ENCODE measurements at regions not wholly inside any gene's neighbourhood (a gene's known extent, or its start where the extent isn't known, plus 50 kb on each side); places are given as distances from the start of the nearest gene placed in this dataset.

- Histone ChIP-seq H3K36me3 (ENCODE audit: control insufficient read depth in 1 of 2, insufficient read depth in 2 of 2, low read length in 2 of 2) (no peaks in the 10 kb centered on the region), H2AFZ (ENCODE audit: low read depth, low read length, poor library complexity, severe bottlenecking) (no peak overlapping the region), H3K9ac (ENCODE audit: low read length) (no peak overlapping the region), H4K20me1 (ENCODE audit: insufficient read depth) (no peaks in the 10 kb centered on the region), H3K4me1 (ENCODE audit: control insufficient read depth in 1 of 2, insufficient read depth in 2 of 2, low read length in 2 of 2) (peaks cover under 1 to 7% of the 10 kb centered on the region in 2 experiments; a peak in 1 of 4 replicates), H3K4me3 (replicated peaks in 1 of 2; ENCODE audit: low read depth in 1 of 2, low read length in 2 of 2) (no peak overlapping the region), H3K79me2 (ENCODE audit: insufficient read depth, low read length) (no peaks in the 10 kb centered on the region), H3K9me2 (ENCODE audit: insufficient read depth) (no peaks in the 10 kb centered on the region), H3K27me3 (ENCODE audit: insufficient read depth, low read length) (no peaks in the 10 kb centered on the region), H3K4me2 (ENCODE audit: low read length) (no peak overlapping the region), H3K27ac (ENCODE audit: low read depth, low read length) (no peak overlapping the region), H3K9me3 (ENCODE audit: control insufficient read depth in 1 of 2, insufficient read depth in 1 of 2, low read depth in 1 of 2, low read length in 2 of 2) (no peaks in the 10 kb centered on the region)
- no peak for TF ChIP-seq SIN3A (IDR thresholded peaks at IDR 0.05; ENCODE audit: low read depth)
- no peak for TF ChIP-seq YY1 (IDR thresholded peaks at IDR 0.05; ENCODE audit: extremely low read depth, insufficient replicate concordance, low read depth, low read length)
- no peak for TF ChIP-seq TCF7L2 (IDR thresholded peaks at IDR 0.05; ENCODE audit: borderline replicate concordance, extremely low read depth, insufficient read depth, insufficient read length)
- no peak for TF ChIP-seq SRF (IDR thresholded peaks at IDR 0.05; ENCODE audit: low read depth)
- TF ChIP-seq CEBPB (IDR thresholded peaks at IDR 0.05; ENCODE audit: low read depth), result no peak
- no peak for TF ChIP-seq JUND (IDR thresholded peaks at IDR 0.05)
- TF ChIP-seq POLR2AphosphoS5 (IDR thresholded peaks at IDR 0.05; ENCODE audit: low read depth, low read length), result no peak
- TF ChIP-seq ATF3 (IDR thresholded peaks at IDR 0.05), result no peak
- no peak for TF ChIP-seq ELF1 (IDR thresholded peaks at IDR 0.05; ENCODE audit: borderline replicate concordance, low read depth)
- TF ChIP-seq MAX (IDR thresholded peaks at IDR 0.05), result no peak
- TF ChIP-seq RAD21 (IDR thresholded peaks at IDR 0.05; ENCODE audit: low read depth), result no peak
- TF ChIP-seq POLR2A (IDR thresholded peaks at IDR 0.05; ENCODE audit: borderline replicate concordance, extremely low read depth, insufficient read depth, insufficient read length), result no peak
- TF ChIP-seq ZNF274 (IDR thresholded peaks at IDR 0.05; ENCODE audit: low read depth, low read length), result no peak
- TF ChIP-seq FOSL1 (IDR thresholded peaks at IDR 0.05; ENCODE audit: low read depth), result no peak
- no peak for TF ChIP-seq ZFX (IDR thresholded peaks at IDR 0.05)
- DNase-seq (ENCODE audit: low read depth, low spot score), result no peak
- ChIA-PET RAD21 (ENCODE audit: low non-redundant PET in 1 of 2, low total read pairs in 2 of 2, uncharacterized antibody in 2 of 2, unreplicated experiment in 2 of 2) (no interaction called here), POLR2A (no interaction called here), CTCF (interaction anchor here (0.6 kb wide), 1 partner anchor 259 kb away, joined by 3 read pairs; no protein-coding TSS in a partner anchor)
- intact Hi-C loops (cut with micrococcal nuclease), result no loop called here
- ATAC-seq, result no peak
- no TSS peak for BruUV-seq (replicated peaks)
Observed at GRCh38 chr12:12003609-12004008, 67.1 kb upstream of the BCL2L14 start.
